ENCODE measurements at regions not wholly inside any gene's neighbourhood (a gene's known extent, or its start where the extent isn't known, plus 50 kb on each side); places are given as distances from the start of the nearest gene placed in this dataset.

DNA sequence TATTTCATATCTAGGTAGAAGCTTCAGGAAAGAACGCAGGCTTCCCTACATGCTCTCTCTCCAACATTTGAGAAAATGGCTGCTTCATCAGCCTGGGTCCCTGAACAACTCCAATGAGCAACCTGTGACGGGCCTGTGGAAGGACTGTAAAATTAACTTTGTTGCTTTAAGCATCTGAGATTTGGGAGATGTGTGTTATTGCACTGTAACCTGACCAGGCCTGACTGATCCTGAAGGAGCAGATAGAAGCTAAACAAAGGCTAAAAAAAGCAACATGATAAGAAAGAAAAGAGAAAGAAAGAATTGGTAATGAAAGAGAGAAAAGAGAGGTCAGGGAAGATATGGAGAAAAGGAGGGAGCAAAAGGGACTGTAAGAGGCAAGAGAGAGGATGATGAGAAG lies 77.1 kb upstream of the MBNL2 start:
- Histone ChIP-seq H3K4me1 (ENCODE audit: insufficient read depth, low read length) (peaks cover 27% of the 10 kb centered on the region), H3K4me3 (replicated peaks in 1 of 3; ENCODE audit: insufficient read depth in 1 of 3, low read depth in 2 of 3, low read length in 3 of 3) (no peak overlapping the region), H3K4me2 (ENCODE audit: low read depth, low read length) (no peak overlapping the region), H4K20me1 (ENCODE audit: insufficient read depth, low read length) (no peaks in the 10 kb centered on the region), H3K9me3 (ENCODE audit: low read length) (no peaks in the 10 kb centered on the region), H3K27ac (ENCODE audit: extremely low read length, insufficient read depth, low read length) (no peak overlapping the region), H3K27me3 (ENCODE audit: control insufficient read depth in 1 of 2, insufficient read depth in 2 of 2, low read length in 2 of 2) (no peaks in the 10 kb centered on the region), H3K36me3 (replicated peaks in 1 of 2; ENCODE audit: control insufficient read depth in 1 of 2, insufficient read depth in 2 of 2, low read length in 2 of 2) (no peaks in the 10 kb centered on the region), H3K79me2 (ENCODE audit: insufficient read depth, low read length) (no peaks in the 10 kb centered on the region), H3K9ac (ENCODE audit: insufficient read depth, low read depth, low read length) (no peak overlapping the region), H2AFZ (ENCODE audit: low read length) (no peak overlapping the region)
- ChIA-PET POLR2A (no interaction called here), CTCF (ENCODE audit: low intra/inter-chr PET ratio, low total read pairs) (no interaction called here)
- WGBS (ENCODE audit: low lambda C conversion rate) = 83% methylated on average over 2 of the region's 2 CpGs
- intact Hi-C loops (cut with micrococcal nuclease; ENCODE audit: unreplicated experiment) = no loop called here
- BruUV-seq (replicated peaks) = no TSS peak
- no peak for FAIRE-seq
- in situ Hi-C loops (cut with HindIII; ENCODE audit: extremely low pct_ligation_motif_present, low pct_unique_long_range_greater_than_20kb) = no loop called here
- TF ChIP-seq ZNF12 (CRISPR knock-in tag; IDR thresholded peaks at IDR 0.05) (peak; percentile 90), RCOR2 (CRISPR knock-in tag; IDR thresholded peaks at IDR 0.05) (no peak)
- no peak for ATAC-seq
- DNase-seq (ENCODE audit: low spot score) = no peak

- Histone ChIP-seq H2AFZ (ENCODE audit: low read length) (no peak overlapping the region), H3K9me3 (ENCODE audit: low read length) (no peaks in the 10 kb centered on the region), H3K4me3 (replicated peaks in 1 of 3; ENCODE audit: insufficient read depth in 1 of 3, low read depth in 2 of 3, low read length in 3 of 3) (no peak overlapping the region), H3K27me3 (ENCODE audit: control insufficient read depth in 1 of 2, insufficient read depth in 2 of 2, low read length in 2 of 2) (0 out of 5 replicates have a peak, but pooled peaks cover 0 to 3% of the 10 kb centered on the region in 2 experiments), H3K36me3 (replicated peaks in 1 of 2; ENCODE audit: control insufficient read depth in 1 of 2, insufficient read depth in 2 of 2, low read length in 2 of 2) (no peaks in the 10 kb centered on the region), H3K4me2 (ENCODE audit: low read depth, low read length) (no peak overlapping the region), H3K27ac (ENCODE audit: extremely low read length, insufficient read depth, low read length) (no peak overlapping the region), H3K9ac (ENCODE audit: insufficient read depth, low read depth, low read length) (no peak overlapping the region), H4K20me1 (ENCODE audit: insufficient read depth, low read length) (no peaks in the 10 kb centered on the region), H3K4me1 (ENCODE audit: insufficient read depth, low read length) (no peaks in the 10 kb centered on the region), H3K79me2 (ENCODE audit: insufficient read depth, low read length) (no peaks in the 10 kb centered on the region)
- in situ Hi-C loops (cut with HindIII; ENCODE audit: extremely low pct_ligation_motif_present, low pct_unique_long_range_greater_than_20kb) (no loop called here), intact Hi-C loops (cut with micrococcal nuclease; ENCODE audit: unreplicated experiment) (no loop called here)
- 87% methylated on average over 4 of the region's 4 CpGs for WGBS (ENCODE audit: low lambda C conversion rate)
- ChIA-PET CTCF (ENCODE audit: low intra/inter-chr PET ratio, low total read pairs) (no interaction called here), POLR2A (no interaction called here)
- DNase-seq (ENCODE audit: low spot score) (no peak), ATAC-seq (no peak), FAIRE-seq (no peak)
- no TSS peak for BruUV-seq (replicated peaks)
- no peak for TF ChIP-seq LRRFIP1 (CRISPR knock-in tag; conservative IDR thresholded peaks at IDR 0.05)
- TF ChIP-seq NBN (conservative IDR thresholded peaks at IDR 0.05) = no peak
- TF ChIP-seq ZNF781 (CRISPR knock-in tag; IDR thresholded peaks at IDR 0.05; ENCODE audit: borderline replicate concordance, not compliant biosample characterization) = no peak
- no peak for TF ChIP-seq FOXA3 (CRISPR knock-in tag; IDR thresholded peaks at IDR 0.05)
- TF ChIP-seq WIZ (CRISPR knock-in tag; IDR thresholded peaks at IDR 0.05) = no peak
- TF ChIP-seq, protein P1, sequence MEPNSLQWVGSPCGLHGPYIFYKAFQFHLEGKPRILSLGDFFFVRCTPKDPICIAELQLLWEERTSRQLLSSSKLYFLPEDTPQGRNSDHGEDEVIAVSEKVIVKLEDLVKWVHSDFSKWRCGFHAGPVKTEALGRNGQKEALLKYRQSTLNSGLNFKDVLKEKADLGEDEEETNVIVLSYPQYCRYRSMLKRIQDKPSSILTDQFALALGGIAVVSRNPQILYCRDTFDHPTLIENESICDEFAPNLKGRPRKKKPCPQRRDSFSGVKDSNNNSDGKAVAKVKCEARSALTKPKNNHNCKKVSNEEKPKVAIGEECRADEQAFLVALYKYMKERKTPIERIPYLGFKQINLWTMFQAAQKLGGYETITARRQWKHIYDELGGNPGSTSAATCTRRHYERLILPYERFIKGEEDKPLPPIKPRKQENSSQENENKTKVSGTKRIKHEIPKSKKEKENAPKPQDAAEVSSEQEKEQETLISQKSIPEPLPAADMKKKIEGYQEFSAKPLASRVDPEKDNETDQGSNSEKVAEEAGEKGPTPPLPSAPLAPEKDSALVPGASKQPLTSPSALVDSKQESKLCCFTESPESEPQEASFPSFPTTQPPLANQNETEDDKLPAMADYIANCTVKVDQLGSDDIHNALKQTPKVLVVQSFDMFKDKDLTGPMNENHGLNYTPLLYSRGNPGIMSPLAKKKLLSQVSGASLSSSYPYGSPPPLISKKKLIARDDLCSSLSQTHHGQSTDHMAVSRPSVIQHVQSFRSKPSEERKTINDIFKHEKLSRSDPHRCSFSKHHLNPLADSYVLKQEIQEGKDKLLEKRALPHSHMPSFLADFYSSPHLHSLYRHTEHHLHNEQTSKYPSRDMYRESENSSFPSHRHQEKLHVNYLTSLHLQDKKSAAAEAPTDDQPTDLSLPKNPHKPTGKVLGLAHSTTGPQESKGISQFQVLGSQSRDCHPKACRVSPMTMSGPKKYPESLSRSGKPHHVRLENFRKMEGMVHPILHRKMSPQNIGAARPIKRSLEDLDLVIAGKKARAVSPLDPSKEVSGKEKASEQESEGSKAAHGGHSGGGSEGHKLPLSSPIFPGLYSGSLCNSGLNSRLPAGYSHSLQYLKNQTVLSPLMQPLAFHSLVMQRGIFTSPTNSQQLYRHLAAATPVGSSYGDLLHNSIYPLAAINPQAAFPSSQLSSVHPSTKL (CRISPR knock-in tag; IDR thresholded peaks at IDR 0.05) = no peak
- no peak for TF ChIP-seq ZNF746 (CRISPR knock-in tag; IDR thresholded peaks at IDR 0.05)
- TF ChIP-seq ZEB1 (IDR thresholded peaks at IDR 0.05; ENCODE audit: insufficient replicate concordance, low read depth) = no peak
- TF ChIP-seq, protein P2, sequence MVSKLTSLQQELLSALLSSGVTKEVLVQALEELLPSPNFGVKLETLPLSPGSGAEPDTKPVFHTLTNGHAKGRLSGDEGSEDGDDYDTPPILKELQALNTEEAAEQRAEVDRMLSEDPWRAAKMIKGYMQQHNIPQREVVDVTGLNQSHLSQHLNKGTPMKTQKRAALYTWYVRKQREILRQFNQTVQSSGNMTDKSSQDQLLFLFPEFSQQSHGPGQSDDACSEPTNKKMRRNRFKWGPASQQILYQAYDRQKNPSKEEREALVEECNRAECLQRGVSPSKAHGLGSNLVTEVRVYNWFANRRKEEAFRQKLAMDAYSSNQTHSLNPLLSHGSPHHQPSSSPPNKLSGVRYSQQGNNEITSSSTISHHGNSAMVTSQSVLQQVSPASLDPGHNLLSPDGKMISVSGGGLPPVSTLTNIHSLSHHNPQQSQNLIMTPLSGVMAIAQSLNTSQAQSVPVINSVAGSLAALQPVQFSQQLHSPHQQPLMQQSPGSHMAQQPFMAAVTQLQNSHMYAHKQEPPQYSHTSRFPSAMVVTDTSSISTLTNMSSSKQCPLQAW (CRISPR knock-in tag; IDR thresholded peaks at IDR 0.05) = no peak
These were observed 73.2 kb upstream of the MBNL2 start for GRCh38 chr13:97148894-97149293.
